ENCODE measurements at regions not wholly inside any gene's neighbourhood (a gene's known extent, or its start where the extent isn't known, plus 50 kb on each side); places are given as distances from the start of the nearest gene placed in this dataset.

- CTCF ChIA-PET: interaction anchor here (1.4 to 3.1 kb wide), 3 partner anchors 12 to 21 kb away, joined by 3 to 12 read pairs (median 7); no protein-coding TSS in a partner anchor
- POLR2A ChIA-PET: no interaction called here
- no peak for DNase-seq (ENCODE audit: extremely low spot score)
- TF ChIP-seq CTCF (IDR thresholded peaks at IDR 0.05; ENCODE audit: control extremely low read depth, extremely low read depth, low read depth, missing control alignments): no peak
Observed at GRCh38 chr15:70447928-70448698, 315.2 kb downstream of the UACA start.

- DNase-seq (ENCODE audit: extremely low spot score): no peak
- CTCF ChIA-PET: interaction anchor here (1.0 to 3.1 kb wide), 5 partner anchors 8 to 66 kb away, joined by 3 to 12 read pairs (median 5); no protein-coding TSS in a partner anchor
- POLR2A ChIA-PET: no interaction called here
- no peak for TF ChIP-seq CTCF (IDR thresholded peaks at IDR 0.05; ENCODE audit: control extremely low read depth, extremely low read depth, low read depth, missing control alignments)
Observed at GRCh38 chr15:70447521-70447920, 315.8 kb downstream of the UACA start.

GRCh38 chr15:70447081-70447480 is 316.3 kb downstream of the UACA start:
- ChIA-PET CTCF (interaction anchor here (1.0 to 3.1 kb wide), 4 partner anchors 9 to 66 kb away, joined by 3 to 12 read pairs (median 6); no protein-coding TSS in a partner anchor), POLR2A (no interaction called here)

GRCh38 chr15:70443486-70444273 is 319.7 kb downstream of the UACA start:
- POLR2A ChIA-PET: no interaction called here
- no peak for DNase-seq (ENCODE audit: extremely low spot score)
- CTCF ChIA-PET: no interaction called here
- no peak for TF ChIP-seq CTCF (IDR thresholded peaks at IDR 0.05; ENCODE audit: control extremely low read depth, extremely low read depth, low read depth, missing control alignments)

More at GRCh38 chr15:70447081-70447480, 316.3 kb downstream of the UACA start:
- TF ChIP-seq CTCF (IDR thresholded peaks at IDR 0.05; ENCODE audit: control extremely low read depth, extremely low read depth, low read depth, missing control alignments): no peak
- DNase-seq (ENCODE audit: extremely low spot score): no peak

GRCh38 chr15:70442616-70443321 is 320.6 kb downstream of the UACA start:
- ChIA-PET POLR2A (no interaction called here), CTCF (no interaction called here)
- DNase-seq (ENCODE audit: extremely low spot score): no peak
- TF ChIP-seq CTCF (IDR thresholded peaks at IDR 0.05; ENCODE audit: control extremely low read depth, extremely low read depth, low read depth, missing control alignments): no peak

- POLR2A ChIA-PET: no interaction called here
- CTCF ChIA-PET: no interaction called here
- no peak for DNase-seq (ENCODE audit: extremely low spot score)
- no peak for TF ChIP-seq CTCF (IDR thresholded peaks at IDR 0.05; ENCODE audit: control extremely low read depth, extremely low read depth, low read depth, missing control alignments)
Observed at GRCh38 chr15:70442211-70442610, 321.1 kb downstream of the UACA start.

Data from GM10248 (cell line).